Stimulated activated CD4-positive, alpha-beta T cell treated with anti-CD3 and anti-CD28 coated beads, Interleukin-4, amount 100 ng/mL, for 4 hours (primary cell): ENCODE measurements at regions not wholly inside any gene's neighbourhood (a gene's known extent, or its start where the extent isn't known, plus 50 kb on each side); places are given as distances from the start of the nearest gene placed in this dataset.
"Not testable (repeated sequence)": the region's sequence is repeated elsewhere in the genome, so short reads cannot be mapped to it uniquely, and the experiment has no call there.

Source experiments
- DNase-seq, 2 experiments: peaks; one replicate each; pipeline ENCODE4 v3.0.0-alpha.2; 2020

GRCh38 chr12:131290255-131290959 is 336.7 kb downstream of the ADGRD1 start:
- no peak for DNase-seq

GRCh38 chr12:131293071-131294015 is 339.6 kb downstream of the ADGRD1 start:
- DNase-seq: not testable (repeated sequence)

GRCh38 chr12:131294716-131295115 is 341.0 kb downstream of the ADGRD1 start:
- not testable (repeated sequence) for DNase-seq

- not testable (repeated sequence) for DNase-seq
These were observed 341.4 kb downstream of the ADGRD1 start for GRCh38 chr12:131295117-131295516.

- DNase-seq: not testable (repeated sequence)
These were observed 341.9 kb downstream of the ADGRD1 start for GRCh38 chr12:131295559-131295958.

- DNase-seq: not testable (repeated sequence)
These were observed 342.4 kb downstream of the ADGRD1 start for GRCh38 chr12:131296136-131296535.

GRCh38 chr12:131296651-131297050 is 342.9 kb downstream of the ADGRD1 start:
- not testable (repeated sequence) for DNase-seq

GRCh38 chr12:131298526-131299369 is 345.0 kb downstream of the ADGRD1 start:
- DNase-seq: not testable (repeated sequence)

- not testable (repeated sequence) for DNase-seq
These were observed 345.6 kb downstream of the ADGRD1 start for GRCh38 chr12:131299370-131299701.

GRCh38 chr12:131303576-131303975 is 349.9 kb downstream of the ADGRD1 start:
- DNase-seq: not testable (repeated sequence)

- not testable (repeated sequence) for DNase-seq
These were observed 350.9 kb downstream of the ADGRD1 start for GRCh38 chr12:131304642-131305041.

GRCh38 chr12:131309700-131310099 is 356.0 kb downstream of the ADGRD1 start:
- no peak for DNase-seq

- not testable (repeated sequence) for DNase-seq
These were observed 356.7 kb downstream of the ADGRD1 start for GRCh38 chr12:131310227-131310969.

- not testable (repeated sequence) for DNase-seq
These were observed 357.6 kb downstream of the ADGRD1 start for GRCh38 chr12:131311279-131311722.

GRCh38 chr12:131311764-131312163 is 358.1 kb downstream of the ADGRD1 start:
- DNase-seq: no peak

GRCh38 chr12:131312382-131312781 is 358.7 kb downstream of the ADGRD1 start:
- DNase-seq: not testable (repeated sequence)

- DNase-seq: no peak
These were observed 359.3 kb downstream of the ADGRD1 start for GRCh38 chr12:131312793-131313545.

GRCh38 chr12:131313635-131314034 is 359.9 kb downstream of the ADGRD1 start:
- DNase-seq: no peak

GRCh38 chr12:131314524-131315090 is 360.9 kb downstream of the ADGRD1 start:
- no peak for DNase-seq

GRCh38 chr12:131315601-131316000 is 361.9 kb downstream of the ADGRD1 start:
- no peak for DNase-seq

GRCh38 chr12:131316388-131316787 is 362.7 kb downstream of the ADGRD1 start:
- no peak for DNase-seq
